ENCODE measurements at regions not wholly inside any gene's neighbourhood (a gene's known extent, or its start where the extent isn't known, plus 50 kb on each side); places are given as distances from the start of the nearest gene placed in this dataset.
"Not testable (repeated sequence)": the region's sequence is repeated elsewhere in the genome, so short reads cannot be mapped to it uniquely, and the experiment has no call there.

DNA sequence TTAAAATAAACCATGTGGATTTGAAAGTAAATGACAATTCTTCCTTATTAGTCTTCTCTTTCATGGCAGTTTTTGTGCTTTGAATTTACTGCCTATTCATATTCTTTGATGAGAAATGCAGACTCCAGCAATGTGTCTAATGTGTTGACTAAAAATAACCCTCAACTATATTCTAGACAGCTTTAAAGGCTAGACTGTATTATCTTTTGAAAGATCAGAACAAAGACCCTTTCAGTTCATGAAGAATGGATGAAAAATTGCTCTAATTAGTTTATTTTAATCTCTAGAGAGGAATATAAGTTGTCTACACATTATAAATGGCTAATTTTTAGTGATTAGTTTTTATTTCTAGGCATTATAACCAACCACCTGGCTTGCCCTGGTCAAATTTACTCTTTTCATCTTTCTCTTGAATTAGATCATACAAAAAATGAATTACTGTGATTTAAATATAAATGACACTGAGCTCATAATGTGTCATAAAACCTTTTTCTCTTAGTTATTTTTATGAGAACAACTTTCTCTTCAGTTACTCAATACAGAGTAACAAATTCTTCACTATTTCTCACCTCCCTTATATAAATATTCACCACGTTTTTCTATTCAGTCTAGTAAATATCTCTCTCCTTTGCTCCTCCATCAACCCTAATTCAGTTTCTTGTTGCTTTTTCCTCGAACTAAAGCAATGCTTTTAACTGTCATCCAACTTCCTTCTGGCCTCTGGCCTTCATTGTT is 428.5 kb upstream of the TMPRSS15 start:
- TF ChIP-seq POLR2A (IDR thresholded peaks at IDR 0.05) (no peak), CTCF (IDR thresholded peaks at IDR 0.05) (no peak)
- ATAC-seq (no peak), DNase-seq (no peak)
- intact Hi-C loops (cut with DNase I): no loop called here
- H3K4me3 ChIP-seq: no peak overlapping the region
- no peaks in the 10 kb centered on the region for H3K36me3 ChIP-seq
- peaks cover 0 to 6% (median 0%) of the 10 kb centered on the region in 12 donors for H3K4me1 ChIP-seq
- peaks cover 0 to 13% (median 0%) of the 10 kb centered on the region in 12 donors for H3K9me3 ChIP-seq
- WGBS, 4 donors: 40 to 47% (median 44%) methylated on average over 2 of the region's 2 CpGs
- H3K27me3 ChIP-seq: no peaks in the 10 kb centered on the region
- no peak overlapping the region for H3K27ac ChIP-seq

- WGBS, 4 donors: 19 to 35% (median 23%) methylated on average over 2 of the region's 2 CpGs
- ATAC-seq (peak in 3 of 4 donors; percentile 48 to 62 (median 53)), DNase-seq (no peak)
- no peaks in the 10 kb centered on the region for H3K27me3 ChIP-seq
- H3K9me3 ChIP-seq: peaks cover 0 to 13% (median 0%) of the 10 kb centered on the region in 12 donors
- H3K4me1 ChIP-seq: peaks cover 0 to 6% (median 0%) of the 10 kb centered on the region in 12 donors
- no peak overlapping the region for H3K27ac ChIP-seq
- H3K4me3 ChIP-seq: no peak overlapping the region
- TF ChIP-seq CTCF (IDR thresholded peaks at IDR 0.05) (no peak), POLR2A (IDR thresholded peaks at IDR 0.05) (no peak)
- intact Hi-C loops (cut with DNase I): no loop called here
- no peaks in the 10 kb centered on the region for H3K36me3 ChIP-seq
Observed at GRCh38 chr21:18832950-18833349, 429.4 kb upstream of the TMPRSS15 start.

DNA sequence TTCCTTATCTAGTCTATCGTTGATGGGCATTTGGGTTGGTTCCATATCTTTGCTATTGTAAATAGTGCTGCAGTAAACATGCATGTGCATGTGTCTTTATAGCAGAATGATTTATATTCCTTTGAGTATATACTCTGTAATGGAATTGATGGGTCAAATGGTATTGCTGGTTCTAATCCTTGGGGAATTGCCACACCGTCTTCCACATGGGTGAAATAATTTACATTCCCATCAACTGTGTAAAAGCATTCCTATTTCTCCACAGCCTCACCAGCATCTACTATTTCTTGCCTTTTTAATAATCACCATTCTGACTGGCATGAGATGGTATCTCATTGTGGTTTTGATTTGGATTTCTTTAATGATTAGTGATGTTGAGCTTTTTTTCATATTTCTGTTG is 430.5 kb upstream of the TMPRSS15 start:
- WGBS, 4 donors: 43 to 79% (median 58%) methylated on average over 2 of the region's 2 CpGs
- H3K4me1 ChIP-seq, H3K4me3 ChIP-seq: not testable (repeated sequence)

GRCh38 chr21:18840239-18840638 is 436.7 kb upstream of the TMPRSS15 start:
- Histone ChIP-seq H3K4me1 (no peaks in the 10 kb centered on the region), H3K9me3 (peaks cover 0 to 23% (median 0%) of the 10 kb centered on the region in 12 donors), H3K27ac (no peak overlapping the region), H3K27me3 (no peaks in the 10 kb centered on the region), H3K36me3 (no peaks in the 10 kb centered on the region), H3K4me3 (no peak overlapping the region)
- DNase-seq (no peak), ATAC-seq (no peak)
- TF ChIP-seq POLR2A (IDR thresholded peaks at IDR 0.05) (no peak), CTCF (IDR thresholded peaks at IDR 0.05) (no peak)
- WGBS, 4 donors: 67 to 88% (median 74%) methylated on average over 1 of the region's 1 CpG
- intact Hi-C loops (cut with DNase I): no loop called here

More for the DNA sequence above, 430.5 kb upstream of the TMPRSS15 start:
- intact Hi-C loops (cut with DNase I); H3K27me3 ChIP-seq; H3K36me3 ChIP-seq; DNase-seq; ATAC-seq; H3K27ac ChIP-seq: not testable (repeated sequence)
- H3K9me3 ChIP-seq: peaks cover 0 to 15% (median 0%) of the 10 kb centered on the region in 12 donors

DNA sequence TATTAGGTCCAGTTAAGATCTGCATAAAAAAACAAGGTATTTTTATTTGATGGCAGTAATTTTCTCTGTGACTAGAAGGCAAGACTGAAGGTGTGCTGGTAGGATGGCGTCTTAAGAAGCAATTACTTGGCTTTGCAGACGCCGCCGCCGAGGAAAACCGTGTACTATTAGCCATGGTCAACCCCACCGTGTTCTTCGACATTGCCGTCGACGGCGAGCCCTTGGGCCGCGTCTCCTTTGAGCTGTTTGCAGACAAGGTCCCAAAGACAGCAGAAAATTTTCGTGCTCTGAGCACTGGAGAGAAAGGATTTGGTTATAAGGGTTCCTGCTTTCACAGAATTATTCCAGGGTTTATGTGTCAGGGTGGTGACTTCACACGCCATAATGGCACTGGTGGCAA is 454.0 kb upstream of the TMPRSS15 start:
- H3K4me1 ChIP-seq; DNase-seq; H3K27ac ChIP-seq; H3K36me3 ChIP-seq; H3K4me3 ChIP-seq; intact Hi-C loops (cut with DNase I); H3K27me3 ChIP-seq; ATAC-seq: not testable (repeated sequence)
- 88 to 91% (median 89%) methylated on average over 15 to 16 of the region's 16 CpGs for WGBS, 4 donors
- H3K9me3 ChIP-seq: peaks cover 0 to 31% (median 2%) of the 10 kb centered on the region in 12 donors

All from heart left ventricle (tissue), 16 donors.